ENCODE measurements at regions not wholly inside any gene's neighbourhood (a gene's known extent, or its start where the extent isn't known, plus 50 kb on each side); places are given as distances from the start of the nearest gene placed in this dataset.
"Not testable (repeated sequence)": the region's sequence is repeated elsewhere in the genome, so short reads cannot be mapped to it uniquely, and the experiment has no call there.

DNA sequence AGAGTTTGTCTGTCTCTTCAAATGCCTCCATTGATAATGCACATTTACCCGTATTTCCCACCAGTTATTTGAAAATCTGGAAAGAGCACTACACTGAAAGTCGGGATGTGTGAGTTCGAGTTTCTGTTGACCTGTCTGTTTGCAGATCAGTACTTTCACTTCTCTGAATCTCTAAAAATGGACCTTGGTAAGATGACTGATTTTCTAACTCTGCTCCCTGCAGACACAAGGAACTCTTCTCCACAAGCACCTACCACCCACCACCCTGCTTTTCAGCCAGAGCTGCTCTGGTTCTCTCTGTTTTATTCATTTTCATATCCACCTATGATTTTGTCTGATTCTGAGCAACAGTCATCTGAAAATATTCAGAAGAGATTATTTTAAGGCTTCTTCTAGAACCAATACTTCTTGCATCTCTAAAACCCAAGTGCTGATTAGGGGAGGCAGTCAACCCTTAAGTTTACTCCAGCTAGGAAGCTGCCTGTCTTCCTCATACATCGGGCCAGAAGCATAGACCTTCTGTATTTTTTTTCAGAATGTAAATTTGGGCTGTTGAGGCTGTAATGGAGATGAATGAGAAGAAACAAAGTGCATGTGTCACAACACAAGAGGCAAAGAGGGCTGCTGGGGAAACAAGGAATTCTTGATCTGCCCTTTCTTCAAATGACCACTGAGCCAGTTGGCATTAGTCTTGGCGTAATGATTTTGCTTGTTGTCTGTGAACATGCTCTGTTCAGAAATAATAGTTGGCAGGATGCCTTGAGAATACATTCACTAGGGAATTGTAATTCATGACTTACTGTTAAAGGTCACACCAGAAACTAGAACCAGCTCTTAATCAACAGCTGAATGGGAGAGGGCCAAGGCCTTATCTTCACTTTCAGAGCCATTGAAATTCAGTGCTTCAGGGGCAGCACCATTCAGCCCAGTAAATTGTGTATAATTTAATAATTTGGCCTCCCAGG is 85.4 kb upstream of the MYLIP start:
- TF ChIP-seq, protein P1, sequence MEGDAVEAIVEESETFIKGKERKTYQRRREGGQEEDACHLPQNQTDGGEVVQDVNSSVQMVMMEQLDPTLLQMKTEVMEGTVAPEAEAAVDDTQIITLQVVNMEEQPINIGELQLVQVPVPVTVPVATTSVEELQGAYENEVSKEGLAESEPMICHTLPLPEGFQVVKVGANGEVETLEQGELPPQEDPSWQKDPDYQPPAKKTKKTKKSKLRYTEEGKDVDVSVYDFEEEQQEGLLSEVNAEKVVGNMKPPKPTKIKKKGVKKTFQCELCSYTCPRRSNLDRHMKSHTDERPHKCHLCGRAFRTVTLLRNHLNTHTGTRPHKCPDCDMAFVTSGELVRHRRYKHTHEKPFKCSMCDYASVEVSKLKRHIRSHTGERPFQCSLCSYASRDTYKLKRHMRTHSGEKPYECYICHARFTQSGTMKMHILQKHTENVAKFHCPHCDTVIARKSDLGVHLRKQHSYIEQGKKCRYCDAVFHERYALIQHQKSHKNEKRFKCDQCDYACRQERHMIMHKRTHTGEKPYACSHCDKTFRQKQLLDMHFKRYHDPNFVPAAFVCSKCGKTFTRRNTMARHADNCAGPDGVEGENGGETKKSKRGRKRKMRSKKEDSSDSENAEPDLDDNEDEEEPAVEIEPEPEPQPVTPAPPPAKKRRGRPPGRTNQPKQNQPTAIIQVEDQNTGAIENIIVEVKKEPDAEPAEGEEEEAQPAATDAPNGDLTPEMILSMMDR (IDR thresholded peaks at IDR 0.05; ENCODE audit: borderline replicate concordance, control extremely low read depth, extremely low read depth, insufficient read depth, missing control alignments): no peak
- peak; percentile 39 for DNase-seq (ENCODE audit: low spot score)
- in situ Hi-C loops (cut with MboI; ENCODE audit: low sequenced_read_pairs, unreplicated experiment): no loop called here

DNA sequence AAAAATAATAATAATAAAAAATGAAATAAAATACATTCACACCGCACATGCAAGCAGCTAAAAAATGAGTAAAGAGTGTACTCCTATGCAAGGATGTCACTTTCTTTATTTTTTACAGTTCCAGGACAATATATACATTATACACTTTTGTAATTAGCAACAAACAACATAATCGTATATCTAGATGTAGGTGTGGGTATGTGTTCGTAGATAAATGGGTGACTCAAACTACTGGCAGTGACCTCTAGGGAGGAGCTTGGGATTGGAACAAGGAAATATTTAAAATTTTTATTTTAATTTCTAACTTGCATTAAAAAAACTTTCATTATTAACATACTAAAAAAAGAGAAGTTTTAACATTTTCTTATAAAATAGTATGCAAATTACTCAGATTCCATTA is 86.1 kb upstream of the MYLIP start:
- no peak for DNase-seq (ENCODE audit: low spot score)
- in situ Hi-C loops (cut with MboI; ENCODE audit: low sequenced_read_pairs, unreplicated experiment): no loop called here
- TF ChIP-seq, protein P1 (IDR thresholded peaks at IDR 0.05; ENCODE audit: borderline replicate concordance, control extremely low read depth, extremely low read depth, insufficient read depth, missing control alignments): no peak

DNA sequence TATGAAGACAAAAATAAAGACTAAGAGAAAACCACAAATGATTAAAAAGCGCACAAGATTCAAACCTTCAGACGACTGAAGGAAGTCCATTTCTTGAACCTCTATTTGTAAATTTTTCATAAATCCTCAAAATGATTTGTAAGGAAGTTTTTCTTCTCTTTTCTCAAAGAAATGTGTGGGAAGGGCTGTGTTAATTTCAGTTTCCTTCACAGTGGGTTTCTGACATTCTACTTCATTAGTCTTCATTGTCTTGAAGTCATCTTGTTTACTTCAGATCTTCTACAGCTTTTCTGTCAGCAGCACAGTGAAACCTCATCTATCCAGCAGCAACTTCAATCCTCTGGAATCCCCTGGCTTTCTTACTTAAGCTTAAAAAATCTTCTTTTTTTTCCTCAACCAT is 87.6 kb upstream of the MYLIP start:
- in situ Hi-C loops (cut with MboI; ENCODE audit: low sequenced_read_pairs, unreplicated experiment): no loop called here
- TF ChIP-seq, protein P1 (IDR thresholded peaks at IDR 0.05; ENCODE audit: borderline replicate concordance, control extremely low read depth, extremely low read depth, insufficient read depth, missing control alignments): no peak

DNA sequence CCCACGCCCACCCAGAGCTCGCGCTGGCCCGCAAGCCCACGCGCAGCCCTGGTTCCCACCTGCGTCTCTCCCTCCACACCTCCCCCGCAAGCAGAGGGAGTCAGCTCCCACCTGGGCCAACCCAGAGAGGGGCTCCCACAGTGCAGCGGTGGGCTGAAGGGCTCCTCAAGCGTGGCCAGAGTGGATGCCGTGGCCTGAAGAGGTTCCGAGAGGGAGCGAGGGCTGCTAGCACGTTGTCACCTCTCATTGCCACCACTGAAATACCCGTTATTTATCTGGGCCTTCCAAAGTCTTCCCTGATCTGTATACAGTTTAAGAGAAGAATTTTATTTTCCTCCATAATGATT is 88.3 kb upstream of the MYLIP start:
- TF ChIP-seq, protein P1 (IDR thresholded peaks at IDR 0.05; ENCODE audit: borderline replicate concordance, control extremely low read depth, extremely low read depth, insufficient read depth, missing control alignments): no peak
- DNase-seq (ENCODE audit: low spot score): no peak
- in situ Hi-C loops (cut with MboI; ENCODE audit: low sequenced_read_pairs, unreplicated experiment): no loop called here

More for the DNA sequence above, 87.6 kb upstream of the MYLIP start:
- peak; percentile 36 for DNase-seq (ENCODE audit: low spot score)

DNA sequence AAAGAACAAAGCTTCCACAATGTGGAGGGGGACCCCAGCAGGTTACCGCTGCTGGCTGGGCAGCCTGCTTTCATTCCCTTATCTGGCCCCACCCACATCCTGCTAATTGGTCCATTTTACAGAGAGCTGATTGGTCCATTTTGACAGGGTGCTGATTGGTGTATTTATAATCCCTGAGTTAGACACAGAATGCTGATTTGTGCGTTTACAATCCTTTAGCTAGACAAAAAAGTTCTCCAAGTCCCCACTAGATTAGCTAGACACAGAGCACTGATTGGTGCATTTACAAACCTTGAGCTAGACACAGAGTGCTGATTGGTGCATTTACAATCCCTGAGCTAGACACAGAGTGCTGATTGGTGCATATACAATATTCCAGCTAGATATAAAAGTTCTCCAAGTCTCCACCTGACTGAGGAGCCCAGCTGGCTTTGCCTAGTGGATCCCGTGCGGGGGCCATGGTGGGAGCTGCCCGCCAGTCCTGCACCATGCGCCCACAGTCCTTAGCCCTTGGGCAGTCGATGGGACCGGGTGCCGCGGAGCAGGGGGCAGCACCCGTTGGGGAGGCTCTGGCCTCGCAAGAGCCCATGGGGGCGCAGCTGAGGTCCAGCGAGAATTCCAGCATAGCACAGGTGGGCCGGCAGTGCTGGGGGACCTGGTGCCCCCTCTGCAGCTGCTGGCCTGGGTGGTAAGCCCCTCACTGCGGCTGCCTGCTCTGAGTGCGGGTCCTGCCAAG is 88.8 kb upstream of the MYLIP start:
- in situ Hi-C loops (cut with MboI; ENCODE audit: low sequenced_read_pairs, unreplicated experiment); DNase-seq (ENCODE audit: low spot score): not testable (repeated sequence)

DNA sequence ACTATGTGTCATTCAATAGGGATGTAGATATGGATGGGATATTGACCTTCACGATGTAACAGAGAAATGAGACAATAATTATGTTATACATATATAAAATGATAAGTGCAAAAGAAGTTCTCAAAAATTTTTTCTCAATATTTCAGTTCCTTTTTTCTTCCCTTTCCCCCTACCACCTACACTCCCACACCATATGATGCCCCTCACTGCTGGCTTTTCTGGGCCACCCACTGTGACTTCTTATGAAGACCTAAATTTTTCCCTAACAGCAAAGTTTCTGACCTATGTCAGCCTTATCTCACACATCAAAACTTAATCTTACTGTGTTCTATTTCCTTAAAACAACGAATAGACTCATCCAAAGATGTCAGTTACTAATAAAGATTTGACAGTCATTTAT is 89.9 kb upstream of the MYLIP start:
- in situ Hi-C loops (cut with MboI; ENCODE audit: low sequenced_read_pairs, unreplicated experiment): no loop called here
- TF ChIP-seq, protein P1 (IDR thresholded peaks at IDR 0.05; ENCODE audit: borderline replicate concordance, control extremely low read depth, extremely low read depth, insufficient read depth, missing control alignments): no peak
- no peak for DNase-seq (ENCODE audit: low spot score)

All from GM13976 (cell line).